ENCODE measurements at regions not wholly inside any gene's neighbourhood (a gene's known extent, or its start where the extent isn't known, plus 50 kb on each side); places are given as distances from the start of the nearest gene placed in this dataset.
"Not testable (repeated sequence)": the region's sequence is repeated elsewhere in the genome, so short reads cannot be mapped to it uniquely, and the experiment has no call there.

DNA sequence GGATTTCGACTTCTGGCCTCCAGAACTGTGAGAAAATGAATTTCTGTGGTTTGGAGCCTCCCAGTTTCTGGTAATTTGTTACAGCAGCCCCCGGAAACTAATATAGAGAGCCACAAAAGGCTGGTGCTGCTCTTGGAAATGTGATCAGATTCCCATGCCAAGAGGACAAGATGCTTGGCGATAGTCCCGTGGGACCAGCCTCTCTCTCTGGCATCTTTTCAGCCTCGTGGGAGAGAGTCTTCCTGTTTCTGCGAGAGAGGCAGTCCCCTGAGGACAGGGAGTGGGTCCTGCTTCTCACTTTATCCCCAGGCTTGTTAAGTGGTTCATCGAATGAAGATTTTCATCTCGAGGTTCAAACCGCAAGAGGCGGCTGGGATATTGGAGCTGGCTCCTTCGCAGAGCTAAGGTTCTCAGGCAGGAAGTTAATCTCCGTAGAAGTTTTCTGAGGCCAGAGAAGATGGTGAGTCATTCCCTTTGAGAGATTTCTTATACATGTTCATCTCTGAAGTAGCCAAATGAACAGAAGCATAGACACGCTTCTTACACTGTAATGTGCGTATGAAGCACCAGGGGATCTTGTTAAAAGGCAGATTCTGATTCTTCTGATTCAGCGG lies 211.6 kb upstream of the SDK2 start:
- DNase-seq, result no peak
- Histone ChIP-seq H3K27ac (no peak overlapping the region), H3K9me3 (ENCODE audit: severe bottlenecking) (peaks cover 27% of the 10 kb centered on the region), H3K4me3 (ENCODE audit: low read depth, low read length) (no peak overlapping the region), H3K36me3 (no peaks in the 10 kb centered on the region), H3K27me3 (ENCODE audit: insufficient read depth, low read depth, severe bottlenecking) (no peaks in the 10 kb centered on the region)
- TF ChIP-seq, protein P1, sequence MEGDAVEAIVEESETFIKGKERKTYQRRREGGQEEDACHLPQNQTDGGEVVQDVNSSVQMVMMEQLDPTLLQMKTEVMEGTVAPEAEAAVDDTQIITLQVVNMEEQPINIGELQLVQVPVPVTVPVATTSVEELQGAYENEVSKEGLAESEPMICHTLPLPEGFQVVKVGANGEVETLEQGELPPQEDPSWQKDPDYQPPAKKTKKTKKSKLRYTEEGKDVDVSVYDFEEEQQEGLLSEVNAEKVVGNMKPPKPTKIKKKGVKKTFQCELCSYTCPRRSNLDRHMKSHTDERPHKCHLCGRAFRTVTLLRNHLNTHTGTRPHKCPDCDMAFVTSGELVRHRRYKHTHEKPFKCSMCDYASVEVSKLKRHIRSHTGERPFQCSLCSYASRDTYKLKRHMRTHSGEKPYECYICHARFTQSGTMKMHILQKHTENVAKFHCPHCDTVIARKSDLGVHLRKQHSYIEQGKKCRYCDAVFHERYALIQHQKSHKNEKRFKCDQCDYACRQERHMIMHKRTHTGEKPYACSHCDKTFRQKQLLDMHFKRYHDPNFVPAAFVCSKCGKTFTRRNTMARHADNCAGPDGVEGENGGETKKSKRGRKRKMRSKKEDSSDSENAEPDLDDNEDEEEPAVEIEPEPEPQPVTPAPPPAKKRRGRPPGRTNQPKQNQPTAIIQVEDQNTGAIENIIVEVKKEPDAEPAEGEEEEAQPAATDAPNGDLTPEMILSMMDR (IDR thresholded peaks at IDR 0.05; ENCODE audit: low read depth, low read length), result no peak

DNA sequence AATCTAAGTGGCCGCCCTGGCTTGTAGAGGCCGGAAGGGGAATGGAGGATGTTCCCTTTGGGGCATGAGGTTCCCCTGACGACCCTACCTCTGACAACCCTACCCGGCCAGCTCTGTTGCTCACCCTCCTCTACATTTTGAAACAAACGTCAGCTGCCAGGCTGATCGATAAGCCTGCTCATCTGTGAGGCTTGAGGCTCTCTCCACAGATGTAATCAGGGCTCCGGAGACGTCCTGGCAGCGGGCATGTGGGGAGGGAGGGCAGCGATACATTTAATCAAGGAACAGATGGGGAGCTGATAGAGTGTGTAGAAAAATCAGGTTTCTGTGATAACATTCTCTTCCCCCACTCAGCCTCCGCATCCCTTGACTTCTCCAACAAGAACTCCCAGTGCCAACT lies 212.3 kb upstream of the SDK2 start:
- Histone ChIP-seq H3K27ac (no peak overlapping the region), H3K27me3 (ENCODE audit: insufficient read depth, low read depth, severe bottlenecking) (no peaks in the 10 kb centered on the region), H3K9me3 (ENCODE audit: severe bottlenecking) (peaks cover 26% of the 10 kb centered on the region), H3K36me3 (no peaks in the 10 kb centered on the region), H3K4me3 (ENCODE audit: low read depth, low read length) (no peak overlapping the region)
- TF ChIP-seq, protein P1 (IDR thresholded peaks at IDR 0.05; ENCODE audit: low read depth, low read length), result no peak
- DNase-seq, result peak; percentile 63

DNA sequence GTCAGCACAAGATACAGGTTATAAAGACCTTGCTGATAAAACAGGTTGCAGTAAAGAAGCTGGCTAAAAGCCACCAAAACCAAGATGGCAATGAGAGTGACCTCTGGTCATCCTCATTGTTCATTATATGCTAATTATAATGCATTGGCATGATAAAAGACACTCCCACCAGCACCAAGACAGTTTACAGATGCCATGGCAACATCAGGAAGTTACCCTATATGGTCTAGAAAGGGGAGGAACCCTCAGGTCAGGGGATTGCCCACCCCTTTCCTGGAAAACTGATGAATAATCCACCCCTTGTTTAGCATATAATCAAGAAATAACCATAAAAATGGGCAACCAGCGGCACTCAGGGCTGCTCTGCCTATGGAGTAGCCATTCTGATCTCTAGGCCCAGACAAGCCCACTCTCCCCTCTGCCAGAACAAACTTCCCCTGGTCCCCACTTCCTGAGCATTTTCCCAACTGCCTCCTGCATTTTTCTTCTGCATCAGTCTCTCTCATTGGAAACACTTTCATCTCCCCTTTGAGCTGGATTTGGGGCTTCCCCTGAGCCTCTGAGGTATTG lies 215.3 kb upstream of the SDK2 start:
- H3K4me3 ChIP-seq (ENCODE audit: low read depth, low read length); H3K27ac ChIP-seq; DNase-seq; H3K27me3 ChIP-seq (ENCODE audit: insufficient read depth, low read depth, severe bottlenecking); H3K36me3 ChIP-seq: not testable (repeated sequence)
- H3K9me3 ChIP-seq (ENCODE audit: severe bottlenecking), result peaks cover 11% of the 10 kb centered on the region

DNA sequence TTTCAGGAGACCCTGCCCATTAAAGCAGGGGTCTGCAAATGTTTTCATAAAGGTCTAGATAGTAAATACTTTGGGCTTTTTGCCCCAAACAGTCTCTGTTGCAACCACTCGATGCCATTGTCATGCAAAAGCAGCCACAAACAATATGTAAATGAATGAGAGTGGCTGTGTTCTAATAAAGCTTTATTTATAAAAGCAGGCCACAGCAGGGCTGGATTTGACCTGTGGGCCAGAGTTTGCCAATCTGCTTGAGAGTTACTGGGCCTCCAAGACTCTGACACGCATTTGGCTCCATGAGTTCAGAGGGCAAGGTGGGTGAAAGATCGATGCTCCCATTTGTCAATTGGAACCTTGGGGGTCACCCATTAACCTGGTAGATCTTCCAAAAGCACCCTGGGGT lies 217.3 kb upstream of the SDK2 start:
- no peaks in the 10 kb centered on the region for H3K9me3 ChIP-seq (ENCODE audit: severe bottlenecking)
- TF ChIP-seq, protein P1 (IDR thresholded peaks at IDR 0.05; ENCODE audit: low read depth, low read length), result no peak
- H3K27ac ChIP-seq, result no peak overlapping the region
- no peaks in the 10 kb centered on the region for H3K27me3 ChIP-seq (ENCODE audit: insufficient read depth, low read depth, severe bottlenecking)
- H3K36me3 ChIP-seq, result no peaks in the 10 kb centered on the region
- DNase-seq, result no peak
- H3K4me3 ChIP-seq (ENCODE audit: low read depth, low read length), result no peak overlapping the region

DNA sequence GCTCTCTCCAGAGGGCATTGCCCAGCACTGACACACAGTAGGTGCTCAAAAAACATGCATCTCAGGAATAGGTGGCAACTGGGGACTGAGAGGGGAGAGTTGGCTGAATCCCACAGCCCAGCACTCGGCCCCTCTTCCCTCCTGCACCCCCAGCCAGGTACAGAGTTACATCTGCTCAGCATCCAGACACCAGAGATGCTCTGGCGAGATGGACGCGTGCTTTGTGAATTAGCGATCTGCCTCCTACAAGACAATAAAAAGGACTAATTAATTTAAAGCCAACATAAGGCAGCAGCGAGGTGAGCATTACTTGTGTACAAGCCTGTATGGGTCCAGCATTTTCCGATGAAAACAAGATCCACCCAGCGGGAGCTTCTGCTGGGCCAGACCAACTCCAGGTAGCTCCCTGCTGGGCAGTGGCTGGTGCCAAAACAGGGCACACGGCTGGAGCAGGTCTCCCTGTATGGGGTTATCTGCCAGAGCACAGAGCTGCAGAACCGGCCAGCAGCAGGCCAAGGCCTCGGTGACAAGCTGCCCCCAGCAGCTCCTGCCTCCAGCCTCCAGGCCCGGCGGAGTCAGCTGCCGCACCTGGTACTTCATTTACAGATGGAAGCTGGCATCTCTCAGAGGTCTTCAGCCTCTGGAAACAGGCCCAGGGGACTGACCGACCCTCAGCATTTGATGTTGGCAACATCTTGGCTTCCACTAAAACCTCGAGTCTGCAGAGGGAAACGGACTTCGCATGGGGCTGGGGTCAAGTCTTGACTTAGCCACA lies 219.7 kb upstream of the SDK2 start:
- DNase-seq, result no peak
- H3K9me3 ChIP-seq (ENCODE audit: severe bottlenecking), result no peaks in the 10 kb centered on the region
- H3K27me3 ChIP-seq (ENCODE audit: insufficient read depth, low read depth, severe bottlenecking), result no peaks in the 10 kb centered on the region
- H3K36me3 ChIP-seq, result no peaks in the 10 kb centered on the region
- TF ChIP-seq, protein P1 (IDR thresholded peaks at IDR 0.05; ENCODE audit: low read depth, low read length), result no peak
- H3K4me3 ChIP-seq (ENCODE audit: low read depth, low read length), result no peak overlapping the region
- H3K27ac ChIP-seq, result no peak overlapping the region

DNA sequence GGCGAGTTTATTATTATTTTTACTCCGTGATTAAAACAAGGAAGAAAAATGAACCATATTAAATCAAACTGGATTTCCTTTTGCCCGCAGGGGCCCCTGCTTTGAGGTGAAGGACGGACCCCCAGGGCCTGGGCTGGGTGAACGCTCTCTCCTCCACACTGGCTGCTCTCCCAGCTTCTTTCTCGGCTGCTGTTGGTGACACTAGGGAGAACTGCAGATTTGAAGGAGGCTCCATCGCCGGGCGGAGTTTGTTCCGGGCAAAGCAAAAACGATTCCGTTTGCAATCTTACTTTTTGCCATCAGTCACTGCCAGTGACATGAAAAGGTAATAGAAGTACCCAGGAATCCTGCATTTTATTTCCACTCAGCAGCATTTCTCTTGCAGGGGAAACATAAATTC lies 221.6 kb upstream of the SDK2 start:
- TF ChIP-seq, protein P1 (IDR thresholded peaks at IDR 0.05; ENCODE audit: low read depth, low read length), result no peak
- DNase-seq, result no peak
- H3K4me3 ChIP-seq (ENCODE audit: low read depth, low read length), result no peak overlapping the region
- no peaks in the 10 kb centered on the region for H3K9me3 ChIP-seq (ENCODE audit: severe bottlenecking)
- H3K27ac ChIP-seq, result no peak overlapping the region
- H3K27me3 ChIP-seq (ENCODE audit: insufficient read depth, low read depth, severe bottlenecking), result no peaks in the 10 kb centered on the region
- H3K36me3 ChIP-seq, result no peaks in the 10 kb centered on the region
